IPS DF 19.7 (cell line): ENCODE measurements at regions not wholly inside any gene's neighbourhood (a gene's known extent, or its start where the extent isn't known, plus 50 kb on each side); places are given as distances from the start of the nearest gene placed in this dataset.
"Not testable (repeated sequence)": the region's sequence is repeated elsewhere in the genome, so short reads cannot be mapped to it uniquely, and the experiment has no call there.

Source experiments
- DNase-seq: peaks from one replicate; pipeline ENCODE4 v3.0.0-alpha.2; 2013; ENCODE audit warnings: low read depth, low spot score

DNA sequence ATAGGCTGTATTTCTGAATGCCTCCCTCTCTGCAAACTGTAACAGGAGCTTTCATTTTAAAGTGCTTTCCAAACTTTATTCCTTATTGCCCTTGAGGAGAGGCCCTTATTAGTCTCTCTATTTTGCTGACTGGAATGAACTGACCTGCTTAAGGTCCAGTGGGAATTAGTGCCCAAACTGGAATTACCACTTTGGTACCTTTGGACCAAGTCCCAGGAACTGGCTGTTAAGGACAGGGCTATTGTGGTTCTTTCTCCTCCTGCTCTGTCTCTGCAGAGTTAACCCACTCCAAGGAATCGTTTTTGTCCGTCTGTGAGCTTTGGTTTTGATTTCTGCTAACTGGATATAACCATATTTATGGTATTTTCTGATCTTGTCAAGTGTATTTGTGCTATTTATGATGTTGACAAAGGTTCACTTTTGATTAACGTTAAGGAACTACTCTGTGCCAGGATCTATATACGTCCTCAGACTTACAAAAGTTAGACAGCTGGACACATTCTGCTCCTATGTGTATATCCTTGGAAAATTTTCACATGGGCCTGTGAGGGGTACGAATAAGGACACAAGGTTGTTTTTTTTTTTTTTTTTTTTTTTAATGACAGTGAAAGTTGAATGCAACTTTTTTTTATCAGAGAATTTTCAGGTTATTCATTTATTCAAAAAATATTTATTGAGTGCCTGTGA lies 189.1 kb upstream of the ANKRD55 start:
- DNase-seq: no peak

DNA sequence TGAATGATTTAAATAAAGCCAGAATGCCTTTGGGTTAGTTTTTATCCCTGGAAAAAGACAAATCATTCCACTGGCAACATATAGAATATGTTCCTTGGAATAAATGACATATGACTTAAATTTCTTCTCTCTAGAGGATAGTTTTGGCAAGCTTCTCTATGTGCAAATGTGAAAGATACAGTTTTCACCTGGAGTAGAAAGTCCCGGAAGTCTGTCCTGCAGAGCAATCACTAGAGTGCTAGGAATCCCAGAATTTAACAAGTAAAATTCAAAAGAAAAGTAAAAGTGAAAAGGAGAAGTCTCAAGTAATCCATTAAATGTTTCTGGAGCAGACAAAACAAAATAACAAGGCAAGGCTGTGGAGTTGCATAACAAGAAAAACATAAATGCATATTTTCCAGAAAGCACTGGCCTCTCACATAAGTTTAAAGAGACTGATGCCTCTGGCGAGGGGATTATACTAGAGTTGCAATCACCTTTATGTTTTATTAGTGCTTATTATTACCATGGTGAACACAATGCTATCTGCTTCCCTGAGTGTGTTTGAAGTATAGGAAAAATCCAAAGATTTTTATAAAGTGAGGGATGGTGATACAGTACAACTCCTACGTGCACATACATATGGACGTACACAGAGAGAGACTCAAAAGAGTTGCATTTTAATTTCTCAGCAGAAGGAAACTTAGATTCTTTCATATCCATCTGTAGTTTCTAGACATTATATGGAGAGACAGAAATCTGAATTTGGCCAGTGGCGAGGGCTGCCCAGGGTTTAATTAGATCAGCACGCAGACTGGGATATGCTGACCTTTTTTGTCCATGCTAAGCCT lies 188.3 kb upstream of the ANKRD55 start:
- no peak for DNase-seq

DNA sequence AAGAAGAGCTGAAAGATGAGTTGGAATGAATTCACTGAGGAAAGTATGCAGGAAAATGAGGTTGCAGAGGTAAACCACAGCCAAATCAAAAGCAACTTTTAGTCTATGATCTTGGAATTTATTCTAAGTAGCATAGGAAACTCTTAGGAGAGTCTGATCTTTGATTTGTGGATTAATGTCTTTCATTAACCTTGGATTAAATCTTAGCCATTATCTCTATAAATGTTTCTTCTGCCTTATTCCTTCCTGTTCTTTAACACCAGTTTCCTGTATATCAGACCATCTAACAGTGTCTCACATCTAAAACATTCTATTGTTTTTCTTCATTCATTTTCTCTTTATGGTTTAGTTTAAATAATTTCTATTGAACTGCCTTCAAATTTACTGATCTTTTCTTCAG lies 187.2 kb upstream of the ANKRD55 start:
- no peak for DNase-seq

DNA sequence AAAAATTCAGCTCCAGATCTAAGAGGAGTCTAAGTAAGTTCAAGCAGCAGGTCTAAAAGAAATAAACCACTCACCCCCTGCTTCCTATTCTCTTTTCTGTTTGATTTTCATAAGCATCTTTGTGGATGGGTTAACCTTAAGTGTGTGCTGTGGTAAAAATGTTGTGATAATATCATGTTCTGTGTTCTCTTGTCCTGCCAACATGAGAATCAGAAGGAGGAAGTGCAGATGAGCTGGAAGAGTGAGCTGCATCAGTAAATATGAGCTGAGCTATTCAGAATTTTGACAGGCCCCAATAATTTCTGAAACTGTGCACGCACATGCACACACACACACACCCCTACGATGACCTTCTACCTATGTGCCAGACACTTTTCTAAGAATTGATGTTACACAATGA lies 186.5 kb upstream of the ANKRD55 start:
- DNase-seq: no peak

DNA sequence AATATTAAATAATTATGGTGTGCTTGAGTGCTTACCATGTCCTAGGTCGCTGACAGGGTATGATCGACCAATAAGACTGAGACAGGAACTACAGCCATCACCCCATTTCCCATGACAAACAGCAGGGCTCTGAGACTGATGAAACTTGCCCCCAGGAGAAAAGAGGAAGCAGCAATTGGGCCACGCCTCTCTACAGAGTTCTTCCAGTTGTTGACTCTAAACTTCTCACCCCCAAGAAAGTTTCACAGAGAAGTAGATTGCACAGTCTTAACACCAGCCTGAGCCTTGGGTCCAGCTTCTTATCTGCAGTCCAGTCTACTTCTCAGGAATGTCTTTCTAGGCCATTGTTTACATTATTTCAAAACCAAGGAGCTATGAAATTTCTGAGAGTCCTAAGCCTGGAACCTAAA lies 182.2 kb upstream of the ANKRD55 start:
- DNase-seq: no peak

DNA sequence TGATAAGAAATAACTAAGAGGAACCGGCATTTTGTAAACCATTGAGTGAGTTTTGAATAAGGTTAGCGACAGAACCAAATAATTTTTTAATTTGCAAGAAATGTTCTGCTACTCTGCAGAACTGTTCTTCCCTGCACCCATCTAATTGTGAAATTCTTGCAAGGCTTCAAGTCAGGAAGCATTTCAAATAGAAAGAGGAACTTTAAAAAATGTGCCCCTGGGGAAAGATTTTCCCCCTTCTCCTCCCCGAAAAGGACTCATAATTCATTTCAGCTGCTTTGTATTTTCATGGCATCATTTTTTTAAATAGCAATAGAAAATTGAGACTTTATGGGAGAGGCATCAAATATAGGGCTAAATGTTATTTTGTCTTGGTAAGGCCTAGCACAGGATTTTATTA lies 180.9 kb upstream of the ANKRD55 start:
- DNase-seq: no peak

DNA sequence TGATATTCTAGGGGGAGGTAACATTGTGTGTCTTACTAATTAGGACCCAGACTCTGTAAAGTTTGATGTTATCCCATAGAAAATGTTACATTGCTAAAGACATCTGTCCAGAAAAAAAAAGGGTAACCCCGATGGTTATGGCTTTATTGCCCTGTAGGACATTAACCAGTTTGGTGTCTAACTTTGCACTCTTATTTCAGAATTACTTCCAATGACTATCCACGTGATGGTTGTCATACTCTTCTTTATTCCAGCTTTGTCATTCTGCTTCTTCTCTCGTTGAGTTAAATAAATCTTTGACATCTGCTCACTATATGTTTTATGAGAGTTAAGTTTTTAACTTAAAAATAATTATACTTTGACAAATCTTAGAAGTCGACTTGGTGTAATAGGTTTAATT lies 180.4 kb upstream of the ANKRD55 start:
- DNase-seq: no peak

DNA sequence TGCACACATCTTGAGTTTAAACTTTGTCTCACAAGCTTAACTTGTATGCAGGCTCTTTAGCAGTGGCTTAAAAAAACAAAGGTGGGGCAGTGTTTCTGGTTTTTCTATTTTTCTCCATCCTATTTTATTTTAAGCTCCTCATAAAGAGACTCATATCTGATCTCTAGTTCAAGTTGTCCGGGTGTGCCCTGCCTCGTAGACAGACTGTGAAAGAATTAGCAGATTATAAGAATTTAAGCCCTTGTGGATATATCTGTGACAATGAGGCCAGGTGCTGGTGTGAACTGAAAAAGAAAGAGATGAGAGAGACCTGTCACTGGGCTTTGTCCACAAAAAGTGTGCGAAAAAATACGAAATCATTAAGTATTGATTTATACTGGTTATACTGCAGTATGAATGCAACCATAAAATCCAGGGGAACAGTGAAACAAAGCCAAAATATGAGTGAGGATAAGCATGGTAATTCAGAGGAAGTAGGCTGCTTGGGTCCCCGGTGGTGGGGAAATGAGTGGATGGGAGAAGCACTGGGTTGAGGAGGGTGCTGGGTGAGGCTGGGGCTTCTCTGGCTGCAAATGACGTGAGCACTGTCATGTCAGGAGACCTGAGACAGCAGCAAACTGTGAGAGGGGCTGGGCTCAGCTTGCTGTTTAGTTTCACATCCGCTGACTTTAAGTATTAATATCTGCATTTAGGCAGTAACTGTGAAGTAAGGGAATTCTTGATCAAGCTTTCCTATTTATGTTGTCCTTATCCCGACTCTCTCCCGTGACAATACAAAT lies 179.7 kb upstream of the ANKRD55 start:
- DNase-seq: no peak

DNA sequence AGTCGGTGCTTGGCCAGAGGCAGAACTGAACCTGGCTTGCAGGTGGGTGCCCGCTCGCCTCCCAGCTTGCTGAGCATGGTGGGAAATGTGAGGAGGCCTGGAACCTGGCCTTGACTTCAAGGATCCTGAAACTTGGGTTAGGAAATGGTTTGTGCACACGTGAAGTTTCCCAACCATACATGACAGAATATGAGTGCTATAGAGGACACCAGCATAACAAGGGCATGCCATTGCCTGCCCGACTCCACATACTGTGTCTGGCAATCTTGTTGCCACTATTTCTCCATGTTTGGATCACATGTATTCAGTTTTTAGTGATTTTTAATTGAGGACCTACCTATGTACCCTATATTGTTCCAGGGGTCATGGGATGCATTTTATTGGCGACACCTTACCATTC lies 177.6 kb upstream of the ANKRD55 start:
- no peak for DNase-seq

DNA sequence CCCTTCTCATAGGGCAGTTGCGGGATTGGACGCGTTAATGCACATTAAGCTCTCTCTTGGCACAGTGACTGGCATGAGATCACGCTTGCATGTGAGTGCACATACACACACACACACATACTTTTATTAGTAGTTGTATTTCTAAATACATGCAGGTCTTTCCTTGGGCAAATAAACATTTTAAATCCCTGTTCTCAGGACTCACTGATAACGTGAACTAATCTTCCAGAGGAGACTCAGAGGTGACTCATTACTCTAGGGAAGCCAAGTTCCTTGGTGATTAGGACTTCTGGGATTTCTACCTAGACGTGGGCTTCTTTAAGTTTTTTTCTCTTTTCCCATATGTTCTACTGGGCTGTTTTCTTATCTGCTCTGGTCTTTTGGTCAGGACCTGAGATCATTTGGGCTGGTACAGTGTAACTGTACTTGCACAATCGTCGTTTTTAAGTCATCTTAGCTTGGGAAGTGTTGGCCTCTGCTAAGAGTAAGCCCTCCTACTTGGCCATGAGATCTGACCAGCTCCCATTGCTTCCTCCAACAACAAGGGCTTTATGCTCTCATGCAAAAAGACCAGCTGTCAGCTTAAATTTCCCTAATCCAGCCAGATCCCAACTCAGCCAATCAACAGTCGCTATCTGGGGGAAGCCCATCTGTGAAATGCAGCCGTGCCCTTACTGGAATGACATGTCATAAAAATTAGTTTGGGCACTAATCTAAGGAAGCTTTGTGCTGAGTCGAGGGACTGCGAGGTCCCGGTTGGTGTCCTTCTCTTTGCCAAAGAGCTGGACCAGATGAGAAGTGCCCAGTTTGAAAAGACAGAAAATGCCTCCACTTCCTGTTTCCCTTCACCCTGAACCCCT lies 176.4 kb upstream of the ANKRD55 start:
- DNase-seq: no peak

DNA sequence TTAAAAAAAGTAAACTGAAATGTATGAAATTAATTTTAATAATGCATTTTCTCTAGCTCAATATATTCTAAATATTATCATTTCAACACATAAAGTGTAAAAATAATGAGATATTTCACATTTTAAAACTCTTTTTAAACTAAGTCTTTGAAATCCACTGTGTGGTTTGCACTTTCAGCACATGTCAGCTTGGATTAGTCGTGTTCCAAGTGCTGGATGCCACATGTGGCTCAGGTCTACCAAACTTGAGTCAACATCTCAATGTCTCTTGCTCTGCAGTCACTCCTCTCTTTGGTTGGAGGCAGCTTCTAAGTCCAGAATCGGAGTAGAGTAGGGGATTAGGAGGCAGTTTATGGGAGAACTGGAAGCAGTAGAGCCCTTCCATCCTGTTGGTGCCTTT lies 173.7 kb upstream of the ANKRD55 start:
- no peak for DNase-seq

DNA sequence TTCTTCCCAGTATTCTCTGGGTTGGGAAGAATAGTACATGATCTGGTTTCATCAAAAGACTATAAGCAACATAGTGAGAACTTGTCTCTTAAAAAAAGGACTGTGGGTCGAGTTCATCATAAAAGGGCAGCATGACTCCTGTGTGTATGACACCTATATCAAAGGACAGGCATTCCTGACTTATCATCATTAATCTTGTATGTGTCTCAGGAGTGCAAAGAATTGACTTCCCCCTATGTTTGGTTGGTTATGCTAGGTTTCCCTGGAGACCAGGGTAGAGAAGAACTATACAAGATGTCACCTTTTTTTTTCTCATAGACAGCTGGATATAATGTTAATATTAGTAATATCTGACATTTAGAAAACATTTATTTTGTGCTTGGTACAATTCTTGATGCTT lies 173.1 kb upstream of the ANKRD55 start:
- no peak for DNase-seq

DNA sequence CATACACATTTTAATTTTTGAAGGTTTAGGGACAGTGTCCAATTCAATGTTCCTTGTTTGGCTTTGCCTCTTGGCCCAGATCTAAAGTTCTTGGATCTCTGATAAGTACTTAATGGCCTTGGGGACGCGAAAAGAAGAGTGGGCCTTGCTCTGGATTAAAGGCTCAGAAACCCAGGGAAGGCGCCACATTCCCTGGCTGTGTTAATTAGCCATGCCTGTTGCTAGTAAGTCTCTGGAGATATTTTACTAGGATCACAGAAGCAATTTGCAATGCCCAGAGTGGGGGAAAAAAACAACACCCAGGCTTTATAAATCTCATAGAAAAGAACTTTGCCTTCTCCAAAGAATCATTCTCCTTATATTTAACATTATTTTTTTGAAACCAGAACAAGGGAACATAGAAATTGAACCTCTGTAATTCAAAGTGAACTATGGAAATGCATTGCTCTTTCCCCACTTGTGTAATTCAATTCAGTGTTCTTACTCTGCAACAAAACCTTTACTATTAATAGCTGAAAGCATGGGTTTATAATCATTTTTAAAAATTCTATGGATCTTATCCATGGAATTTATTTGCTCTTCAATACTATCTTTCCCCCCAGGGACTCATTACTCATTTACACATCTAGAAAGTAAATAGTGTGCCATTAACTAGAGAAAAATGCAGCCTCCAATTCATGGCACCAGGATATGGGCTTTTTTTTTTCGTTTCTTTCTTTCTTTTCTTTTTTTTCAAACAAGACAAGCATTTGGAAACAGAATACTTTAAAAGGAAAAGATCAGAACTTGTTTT lies 172.2 kb upstream of the ANKRD55 start:
- no peak for DNase-seq

DNA sequence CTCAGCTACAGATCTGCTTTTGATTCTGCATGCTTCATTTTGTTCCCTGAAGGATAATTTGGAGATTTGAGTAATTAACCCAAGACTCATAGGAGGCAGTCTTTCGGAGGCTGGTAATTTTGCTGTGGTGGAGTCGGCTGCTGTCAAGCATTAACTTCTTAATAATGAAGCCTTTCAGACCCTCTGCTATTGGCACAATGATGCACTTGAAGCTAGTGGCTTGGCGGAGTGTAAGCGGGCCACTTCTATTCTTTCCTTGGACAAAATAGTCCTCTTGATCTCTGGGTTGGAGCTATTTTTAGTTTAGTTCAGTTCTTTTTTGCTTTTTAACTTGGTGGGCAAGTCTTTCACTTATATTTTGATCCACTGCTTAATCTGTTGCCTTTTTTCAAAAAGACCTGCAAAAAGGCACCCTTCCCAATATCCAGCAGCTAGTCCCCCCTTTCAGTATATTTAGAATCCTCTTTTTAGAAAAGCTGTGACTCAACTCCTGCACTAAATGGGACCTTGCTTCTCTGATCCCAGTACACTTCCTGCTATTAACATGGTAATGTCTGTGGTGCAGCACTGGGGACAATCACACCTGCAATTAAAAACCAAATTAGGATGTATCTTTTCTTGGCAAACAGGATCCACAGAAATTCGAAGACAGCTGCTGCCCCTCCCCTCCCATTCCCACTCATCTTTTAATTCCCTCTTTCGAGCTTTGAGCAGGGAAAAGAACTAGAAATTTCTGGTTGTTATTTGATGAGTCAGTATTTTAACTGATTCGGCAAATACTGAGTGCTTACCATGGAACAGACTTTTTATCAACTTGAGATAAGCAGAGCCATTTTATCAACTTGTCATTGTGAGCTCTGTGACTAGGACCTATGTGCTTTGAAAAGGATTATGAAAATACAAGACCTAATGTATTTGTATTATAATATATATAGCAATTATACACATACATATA lies 169.4 kb upstream of the ANKRD55 start:
- no peak for DNase-seq

DNA sequence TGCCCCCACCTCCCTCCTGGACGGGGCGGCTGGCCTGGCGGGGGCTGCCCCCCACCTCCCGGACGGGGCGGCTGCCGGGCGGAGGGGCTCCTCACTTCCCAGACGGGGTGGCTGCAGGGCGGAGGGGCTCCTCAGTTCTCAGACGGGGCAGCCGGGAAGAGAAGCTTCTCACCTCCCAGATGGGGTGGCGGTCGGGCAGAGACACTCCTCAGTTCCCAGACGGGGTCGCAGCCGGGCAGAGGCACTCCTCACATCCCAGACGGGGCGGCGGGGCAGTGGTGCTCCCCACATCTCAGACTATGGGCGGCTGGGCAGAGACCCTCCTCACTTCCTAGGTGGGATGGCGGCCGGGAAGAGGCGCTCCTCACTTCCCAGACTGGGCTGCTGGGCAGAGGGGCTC lies 164.7 kb upstream of the ANKRD55 start:
- not testable (repeated sequence) for DNase-seq

DNA sequence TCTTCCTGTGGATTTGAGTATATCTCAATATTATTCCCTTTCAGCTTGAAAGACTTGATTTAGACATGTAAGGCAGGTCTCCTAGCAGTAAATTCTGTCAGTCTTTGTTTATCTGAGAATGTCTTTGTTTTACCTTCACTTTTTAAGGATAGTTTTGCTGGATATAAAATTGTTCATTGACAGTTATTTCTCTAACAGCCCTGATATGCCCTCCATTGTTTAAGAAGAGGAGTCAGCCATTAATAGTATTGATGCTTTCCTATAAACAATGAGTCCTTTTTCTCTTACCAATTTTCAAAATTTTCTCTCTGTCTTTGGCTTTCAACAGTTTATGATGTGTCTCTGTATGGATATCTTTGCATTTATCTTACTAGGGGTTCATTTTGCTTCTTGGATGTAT lies 163.5 kb upstream of the ANKRD55 start:
- no peak for DNase-seq

DNA sequence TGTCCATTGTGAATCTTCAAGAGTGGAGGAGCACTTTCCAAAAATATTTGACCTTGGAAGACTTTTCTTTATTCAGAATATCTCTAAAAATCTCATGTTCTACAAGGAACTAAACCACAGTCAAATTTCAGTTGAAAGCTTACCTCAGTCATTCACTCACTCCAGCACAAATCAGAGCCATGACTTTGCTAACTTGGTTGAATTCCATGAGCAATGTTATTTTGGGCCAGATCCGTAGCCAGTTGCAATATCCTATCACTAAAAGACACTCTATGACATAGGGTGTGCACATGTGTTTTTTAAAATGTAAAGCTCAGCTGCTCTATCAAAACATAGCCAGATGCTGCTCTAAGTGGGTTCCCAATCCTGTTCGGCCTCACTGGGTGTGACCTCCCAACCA lies 156.1 kb upstream of the ANKRD55 start:
- no peak for DNase-seq

DNA sequence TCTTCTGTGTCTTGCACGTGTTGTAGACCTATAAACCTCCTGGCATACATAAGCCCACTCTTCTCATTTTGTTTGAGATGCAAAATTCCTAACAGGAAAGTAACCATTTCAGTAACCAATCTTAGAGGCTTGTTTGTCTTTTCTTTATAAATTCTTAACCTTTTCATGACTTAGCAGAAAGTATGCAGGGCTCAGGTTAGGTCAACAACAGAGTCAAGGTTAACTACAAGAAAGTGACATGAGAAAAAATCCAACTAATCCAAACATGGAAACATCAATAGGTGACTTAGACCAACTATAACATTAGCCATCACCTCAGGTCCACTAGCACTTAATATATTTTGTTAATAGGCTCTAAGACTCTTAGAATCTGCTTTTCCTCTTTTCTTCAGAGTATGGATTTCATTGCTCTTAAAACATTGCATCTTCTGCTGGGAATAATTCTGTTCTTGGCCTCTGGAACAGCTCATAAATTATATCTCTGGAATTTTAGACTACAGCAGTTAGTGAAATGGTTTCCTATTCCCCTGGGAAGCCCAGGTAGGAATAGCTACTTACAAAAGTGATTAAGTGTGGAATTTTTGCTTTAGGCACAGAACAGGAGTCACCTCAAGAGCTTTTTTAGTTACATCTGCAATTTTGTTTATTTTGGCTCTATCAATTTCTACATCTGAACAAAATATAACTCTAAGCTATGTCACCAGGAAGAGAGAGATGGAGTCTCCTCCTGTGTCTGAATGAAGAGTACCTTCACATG lies 155.3 kb upstream of the ANKRD55 start:
- DNase-seq: no peak

DNA sequence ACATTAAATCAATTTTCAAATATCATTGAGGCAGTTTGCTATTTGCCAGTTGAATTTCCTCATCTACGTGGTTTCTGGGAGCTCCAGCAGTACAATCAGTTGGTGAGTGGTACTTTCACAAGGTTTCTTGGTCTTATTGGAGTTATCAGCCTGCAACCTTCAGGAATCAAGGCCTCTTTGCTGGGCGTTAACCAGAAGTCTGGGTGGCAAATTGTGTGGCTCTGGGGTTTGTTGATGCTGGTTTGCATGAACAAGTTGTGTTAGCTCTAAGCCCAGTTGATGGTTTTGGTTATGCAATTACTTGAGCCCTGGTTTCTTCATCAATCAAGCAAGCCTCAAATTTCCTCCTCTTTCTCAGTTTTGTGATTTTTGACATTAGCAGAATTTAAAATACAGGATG lies 152.9 kb upstream of the ANKRD55 start:
- DNase-seq: no peak
